OCI-LY3 (cell line): ENCODE measurements at regions not wholly inside any gene's neighbourhood (a gene's known extent, or its start where the extent isn't known, plus 50 kb on each side); places are given as distances from the start of the nearest gene placed in this dataset.

ENCODE experiments used
- H2AFZ ChIP-seq: fragments of 200-600, 300-600 bp; shearing (Covaris generic); 2 replicates; pipeline ENCODE4 v1.6.0; 2014; ENCODE audit warnings: antibody characterized with exemption, low read depth, low read length
- H3K27ac ChIP-seq: fragments of 200-600, 300-600 bp; sonication (generic); 2 replicates; pipeline ENCODE4 v1.5.1; 2014; ENCODE audit warnings: mild to moderate bottlenecking, low read length, moderate library complexity, mixed read lengths
- H3K27me3 ChIP-seq: fragments of 200-600, 300-600 bp; sonication (generic); 2 replicates; pipeline ENCODE4 v1.6.1; 2014; ENCODE audit warnings: low read depth, low read length, mixed read lengths
- H3K36me3 ChIP-seq: fragments of 200-600, 300-600 bp; sonication (generic); replicated peaks from 2 replicates; pipeline ENCODE3; 2014; ENCODE audit warnings: low read depth, low read length, mixed read lengths
- H3K4me1 ChIP-seq: fragments of 300-600, 200-600 bp; sonication (generic); 2 replicates; pipeline ENCODE4 v1.6.1; 2014; ENCODE audit warnings: low read length, mixed read lengths
- H3K4me2 ChIP-seq: fragments of 200-600, 300-600 bp; sonication (generic); 2 replicates; pipeline ENCODE4 v1.6.1; 2014; ENCODE audit warnings: low read length, mixed read lengths
- H3K4me3 ChIP-seq: fragments of 300-600, 200-600 bp; sonication (generic); 2 replicates; pipeline ENCODE4 v1.5.1; 2014; ENCODE audit warnings: antibody characterized with exemption, mild to moderate bottlenecking, low read length, moderate library complexity
- H3K79me2 ChIP-seq: fragments of 300-600, 200-600 bp; shearing (Covaris generic); 2 replicates; pipeline ENCODE4 v1.6.1; 2014; ENCODE audit warnings: mild to moderate bottlenecking, low read length, mixed read lengths
- H3K9ac ChIP-seq: fragments of 300-600, 200-600 bp; shearing (Covaris generic); 2 replicates; pipeline ENCODE4 v1.6.0; 2014; ENCODE audit warnings: mild to moderate bottlenecking, low read length, moderate library complexity
- H3K9me3 ChIP-seq: fragments of 200-600, 300-600 bp; shearing (Covaris generic); 2 replicates; pipeline ENCODE4 v1.6.1; 2014; ENCODE audit warnings: low read length, mixed read lengths; ENCODE audit not compliant: insufficient read depth
- H4K20me1 ChIP-seq: fragments of 200-600, 300-600 bp; sonication (generic); 2 replicates; pipeline ENCODE4 v1.6.1; 2016; ENCODE audit warnings: low read length, mixed read lengths; ENCODE audit not compliant: insufficient read depth
- CTCF ChIP-seq: fragments of 200-600, 300-600 bp; sonication (generic); IDR thresholded peaks from 2 replicates; pipeline ENCODE4 v1.5.1; 2014; ENCODE audit warnings: antibody characterized with exemption, low read length, low read depth
- EZH2phosphoT487 ChIP-seq: fragments of 200-600 bp; shearing (Covaris generic); IDR thresholded peaks from 2 replicates; pipeline ENCODE4 v1.6.1; 2018; ENCODE audit warnings: antibody characterized with exemption, mixed run types, low read depth

DNA sequence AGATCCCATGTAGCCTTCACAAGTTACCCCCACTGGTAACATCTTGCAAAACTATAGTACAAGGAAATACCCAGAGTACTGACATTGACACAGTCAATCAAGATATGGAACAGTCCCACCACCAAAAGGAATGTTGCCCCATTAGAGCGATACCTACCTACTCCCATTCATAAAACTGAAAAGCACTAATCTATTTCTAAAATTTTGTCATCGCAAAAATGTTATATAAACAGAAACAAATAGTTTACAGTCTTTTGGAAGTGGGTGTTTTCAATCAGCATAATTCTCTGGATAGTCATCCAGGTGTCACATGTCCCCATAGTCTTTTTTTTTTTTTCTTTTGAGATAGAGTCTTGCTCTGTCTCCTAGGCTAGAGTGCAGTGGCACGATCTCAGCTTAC, 156.9 kb upstream of the AGTR1 start:
- H3K4me1 ChIP-seq, result no peaks in the 10 kb centered on the region
- H3K4me3 ChIP-seq, result no peak overlapping the region
- no peaks in the 10 kb centered on the region for H3K27me3 ChIP-seq
- TF ChIP-seq CTCF, result no peak
- TF ChIP-seq EZH2phosphoT487, result no peak
- no peak overlapping the region for H3K27ac ChIP-seq
- no peaks in the 10 kb centered on the region for H3K79me2 ChIP-seq
- no peaks in the 10 kb centered on the region for H3K36me3 ChIP-seq
- no peaks in the 10 kb centered on the region for H4K20me1 ChIP-seq
- H2AFZ ChIP-seq, result no peak overlapping the region
- H3K9me3 ChIP-seq, result no peaks in the 10 kb centered on the region
- H3K4me2 ChIP-seq, result no peak overlapping the region
- H3K9ac ChIP-seq, result no peak overlapping the region

DNA sequence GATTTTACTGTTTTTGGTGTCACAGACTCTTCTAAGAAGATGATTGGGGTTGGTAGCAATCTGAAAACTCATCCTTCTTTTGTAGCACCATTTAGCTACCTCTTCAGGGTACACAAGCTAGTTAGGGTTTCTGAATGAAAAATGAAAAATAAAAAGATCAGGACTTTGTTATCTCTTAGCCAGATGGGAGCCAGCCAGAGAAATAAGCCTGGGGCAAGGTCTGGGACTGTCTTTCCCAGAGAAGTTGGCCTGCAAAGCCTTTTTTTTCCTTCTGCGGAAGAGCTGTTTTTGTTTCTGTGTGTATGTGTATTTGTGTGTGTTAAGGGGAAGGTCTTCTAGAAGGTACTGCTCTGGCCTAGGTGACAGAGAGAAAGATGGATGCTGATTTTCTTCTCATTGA, 150.7 kb upstream of the AGTR1 start:
- Histone ChIP-seq H3K79me2 (no peaks in the 10 kb centered on the region), H4K20me1 (no peaks in the 10 kb centered on the region), H3K9me3 (no peaks in the 10 kb centered on the region), H3K27ac (no peak overlapping the region), H3K36me3 (no peaks in the 10 kb centered on the region), H2AFZ (no peak overlapping the region), H3K4me3 (no peak overlapping the region), H3K9ac (no peak overlapping the region), H3K4me1 (no peaks in the 10 kb centered on the region), H3K27me3 (no peaks in the 10 kb centered on the region), H3K4me2 (no peak overlapping the region)
- no peak for TF ChIP-seq EZH2phosphoT487
- no peak for TF ChIP-seq CTCF

DNA sequence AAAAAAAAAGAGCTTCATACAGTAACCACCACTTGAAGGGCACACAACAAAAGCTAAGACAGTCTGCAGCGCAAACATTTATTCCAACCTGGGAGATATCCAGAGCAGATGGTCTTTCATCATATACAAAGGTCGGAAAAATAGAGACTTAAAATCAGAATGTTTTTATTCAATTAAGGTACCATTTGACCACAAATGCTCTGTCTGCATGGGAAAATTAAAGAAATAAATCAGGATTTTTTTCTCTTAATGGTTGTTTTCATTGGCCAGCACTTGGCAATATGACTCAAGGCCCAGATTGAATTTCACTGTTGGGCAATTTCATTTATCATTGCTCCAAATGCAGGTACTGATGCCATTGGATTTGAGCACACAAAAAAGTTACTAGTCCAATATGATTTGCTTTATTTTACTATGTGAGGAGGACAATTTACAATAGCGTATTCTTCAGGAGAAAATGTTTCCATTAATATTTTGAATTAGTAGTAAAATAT, 145.9 kb upstream of the AGTR1 start:
- H3K9me3 ChIP-seq, result no peaks in the 10 kb centered on the region
- H3K36me3 ChIP-seq, result no peaks in the 10 kb centered on the region
- H3K9ac ChIP-seq, result no peak overlapping the region
- H3K27me3 ChIP-seq, result no peaks in the 10 kb centered on the region
- H3K4me3 ChIP-seq, result no peak overlapping the region
- no peak overlapping the region for H3K27ac ChIP-seq
- H3K4me2 ChIP-seq, result no peak overlapping the region
- TF ChIP-seq EZH2phosphoT487 (no peak), CTCF (no peak)
- no peaks in the 10 kb centered on the region for H4K20me1 ChIP-seq
- H2AFZ ChIP-seq, result no peak overlapping the region
- no peaks in the 10 kb centered on the region for H3K4me1 ChIP-seq
- no peaks in the 10 kb centered on the region for H3K79me2 ChIP-seq

GRCh38 chr3:148554367-148554766, 143.3 kb upstream of the AGTR1 start:
- Histone ChIP-seq H3K36me3 (no peaks in the 10 kb centered on the region), H2AFZ (no peak overlapping the region), H3K27ac (no peak overlapping the region), H3K4me2 (no peak overlapping the region), H3K9ac (no peak overlapping the region), H3K4me1 (no peaks in the 10 kb centered on the region), H4K20me1 (no peaks in the 10 kb centered on the region), H3K9me3 (no peaks in the 10 kb centered on the region), H3K27me3 (no peaks in the 10 kb centered on the region), H3K4me3 (no peak overlapping the region), H3K79me2 (no peaks in the 10 kb centered on the region)
- TF ChIP-seq EZH2phosphoT487 (no peak), CTCF (no peak)
